GM18519 (cell line): ENCODE measurements at regions not wholly inside any gene's neighbourhood (a gene's known extent, or its start where the extent isn't known, plus 50 kb on each side); places are given as distances from the start of the nearest gene placed in this dataset.
"Not testable (repeated sequence)": the region's sequence is repeated elsewhere in the genome, so short reads cannot be mapped to it uniquely, and the experiment has no call there.

ENCODE experiments used
- ATAC-seq: cut with Tn5 transposase; IDR thresholded peaks from one replicate; pipeline ENCODE4 v1.9.1; 2021; ENCODE audit warnings: mild to moderate bottlenecking, moderate library complexity; ENCODE audit not compliant: unreplicated experiment, low FRiP score

DNA sequence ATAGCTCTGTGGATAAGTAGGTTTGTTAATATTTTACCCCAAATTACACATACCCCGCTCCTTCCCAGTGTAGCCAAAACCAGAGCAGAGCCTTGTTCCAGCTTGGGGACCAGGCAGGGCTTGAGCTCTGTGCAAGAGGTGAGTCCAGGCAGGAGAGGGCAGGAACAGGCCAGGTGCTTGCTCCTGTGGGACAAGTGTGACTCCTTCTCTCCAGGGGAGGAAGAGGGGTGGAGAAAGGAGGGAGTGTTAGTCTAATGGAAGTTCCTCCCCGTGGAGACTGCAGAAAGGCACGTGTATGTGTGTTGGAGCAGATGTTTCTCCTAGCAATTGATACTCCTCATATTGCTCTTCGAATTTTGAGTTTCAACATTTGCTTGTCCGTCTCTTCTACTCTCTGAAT, 201.0 kb downstream of the FGF9 start:
- ATAC-seq = no peak

DNA sequence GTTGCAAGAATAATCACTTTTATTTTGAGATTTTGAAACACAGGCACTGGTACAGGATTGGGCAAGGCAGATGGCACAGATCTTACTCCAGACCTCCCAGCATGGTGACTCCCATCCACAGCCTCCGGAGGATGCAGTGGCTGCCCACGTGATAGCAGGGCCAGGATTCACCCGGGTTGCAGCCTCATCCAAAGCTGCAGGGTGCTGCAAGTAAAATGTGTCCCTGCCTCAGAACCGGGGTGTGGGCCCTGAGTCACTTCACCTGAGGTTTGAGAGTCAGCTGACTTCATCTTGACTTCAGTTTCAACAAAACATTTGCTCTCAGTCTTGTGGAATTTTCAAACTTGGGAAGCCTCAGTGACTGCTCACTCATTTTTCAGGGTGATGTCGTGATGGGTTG, 201.9 kb downstream of the FGF9 start:
- no peak for ATAC-seq

- no peak for ATAC-seq
These were observed 204.2 kb downstream of the FGF9 start for GRCh38 chr13:21875116-21875515.

- no peak for ATAC-seq
These were observed 208.5 kb downstream of the FGF9 start for GRCh38 chr13:21879263-21879914.

- no peak for ATAC-seq
These were observed 211.9 kb downstream of the FGF9 start for GRCh38 chr13:21882766-21883165.

- ATAC-seq = no peak
These were observed 212.8 kb downstream of the FGF9 start for GRCh38 chr13:21883713-21884112.

DNA sequence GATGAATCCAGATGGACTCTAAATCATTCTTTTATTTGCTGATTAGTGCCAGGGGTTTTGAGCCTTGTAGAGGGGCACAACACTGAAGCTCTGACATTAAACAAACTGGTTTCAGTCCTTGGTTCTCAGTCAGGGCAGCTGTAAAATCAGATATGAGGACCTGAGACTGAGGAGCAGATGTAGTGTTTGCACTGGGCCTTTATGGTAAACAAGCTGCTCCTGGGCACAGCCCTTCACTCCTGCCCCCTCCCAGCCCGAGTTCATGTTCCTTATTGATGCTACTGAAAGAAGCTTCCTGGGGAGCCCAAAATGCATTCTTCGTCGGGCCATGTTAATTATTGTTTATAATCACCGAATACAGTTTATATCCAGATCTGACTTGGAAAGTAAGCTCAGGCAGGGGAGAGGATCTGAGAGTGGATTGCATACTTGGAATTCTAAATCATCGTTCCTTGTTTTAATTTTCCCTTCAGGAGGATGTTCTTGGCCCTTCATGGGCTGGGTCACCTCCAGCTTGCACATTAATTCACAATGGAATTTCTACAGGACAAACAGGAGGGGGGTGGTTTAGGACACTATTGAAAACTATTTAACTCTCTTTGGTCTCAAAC, 213.5 kb downstream of the FGF9 start:
- no peak for ATAC-seq

DNA sequence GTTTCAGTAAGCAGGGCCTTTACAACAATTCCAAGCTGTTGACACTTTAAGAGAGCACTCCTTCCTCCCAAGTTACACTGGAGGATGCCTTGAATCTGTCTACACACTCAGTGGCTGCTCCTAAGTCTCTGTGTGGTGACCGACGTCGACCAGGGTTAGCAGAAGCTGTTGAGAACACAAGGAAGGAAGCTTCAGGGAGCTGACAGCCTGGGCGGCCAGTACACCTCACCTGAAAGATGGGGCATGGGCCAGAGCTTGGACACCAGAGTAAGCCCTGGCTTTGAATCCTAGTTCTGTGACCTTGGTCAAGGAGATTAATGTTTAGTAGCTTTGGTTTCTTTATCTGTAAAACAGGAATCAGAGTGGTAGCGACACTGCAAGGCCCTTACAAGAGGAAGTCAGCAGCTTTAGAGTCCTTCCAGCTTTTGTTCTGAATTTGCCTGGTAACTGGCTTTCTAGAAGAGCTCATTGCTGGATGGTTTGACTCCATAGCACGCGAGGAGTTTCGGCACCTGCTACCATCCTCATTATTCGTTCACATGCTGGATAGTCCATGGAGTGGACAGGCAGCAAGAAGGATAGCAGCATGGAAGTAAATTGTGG, 214.2 kb downstream of the FGF9 start:
- ATAC-seq = no peak

- no peak for ATAC-seq
These were observed 214.9 kb downstream of the FGF9 start for GRCh38 chr13:21885714-21886224.

- ATAC-seq = no peak
These were observed 218.8 kb downstream of the FGF9 start for GRCh38 chr13:21889651-21890050.

- not testable (repeated sequence) for ATAC-seq
These were observed 219.3 kb downstream of the FGF9 start for GRCh38 chr13:21890220-21890619.

GRCh38 chr13:21894091-21894490, 223.2 kb downstream of the FGF9 start:
- no peak for ATAC-seq

DNA sequence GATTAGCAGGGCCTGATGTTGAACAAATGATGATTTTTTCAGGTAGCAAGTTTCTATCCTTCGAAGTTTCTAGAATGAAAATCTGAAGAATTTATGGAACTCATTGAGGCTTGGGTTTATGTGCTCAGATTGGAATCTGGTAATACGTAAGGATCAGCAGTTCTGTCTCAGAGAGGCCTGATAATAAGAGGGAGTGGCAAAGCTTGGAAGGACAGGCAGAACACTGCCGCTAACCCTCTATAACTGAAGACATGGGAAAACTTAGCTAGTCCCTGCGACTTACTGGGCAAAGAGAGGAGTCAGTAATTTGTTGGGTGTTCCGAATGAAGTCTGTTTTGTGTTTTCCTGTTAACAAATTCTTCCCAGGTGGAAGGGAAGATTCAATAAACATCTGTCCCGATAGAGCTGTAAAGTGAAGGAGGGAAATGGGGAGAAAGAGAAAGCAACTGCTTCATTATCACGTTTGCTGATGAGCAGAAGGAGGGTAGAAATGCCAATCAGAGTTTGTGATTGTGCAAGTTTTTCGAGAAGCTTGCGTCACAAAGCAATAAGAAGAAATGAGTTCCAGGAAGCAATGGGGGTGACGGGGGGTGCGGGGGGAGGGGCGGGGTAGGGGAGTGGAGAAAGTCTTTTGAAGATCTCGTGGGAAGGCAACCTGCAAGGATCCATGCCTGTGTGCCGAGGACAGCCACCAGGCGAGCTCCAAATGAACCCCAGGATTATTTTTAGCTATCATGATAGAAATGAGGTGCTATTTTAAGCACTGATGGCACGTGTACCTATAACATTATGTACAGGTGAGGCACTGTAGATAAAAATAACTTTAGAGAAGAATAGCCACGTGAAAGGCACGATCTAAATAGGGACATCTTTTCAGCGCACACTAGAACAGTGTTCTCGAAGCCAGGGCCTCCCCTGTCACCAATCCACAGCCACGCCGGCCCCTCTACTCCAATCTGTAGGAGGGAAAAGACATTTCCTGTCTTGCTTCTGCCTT, 224.1 kb downstream of the FGF9 start:
- no peak for ATAC-seq

DNA sequence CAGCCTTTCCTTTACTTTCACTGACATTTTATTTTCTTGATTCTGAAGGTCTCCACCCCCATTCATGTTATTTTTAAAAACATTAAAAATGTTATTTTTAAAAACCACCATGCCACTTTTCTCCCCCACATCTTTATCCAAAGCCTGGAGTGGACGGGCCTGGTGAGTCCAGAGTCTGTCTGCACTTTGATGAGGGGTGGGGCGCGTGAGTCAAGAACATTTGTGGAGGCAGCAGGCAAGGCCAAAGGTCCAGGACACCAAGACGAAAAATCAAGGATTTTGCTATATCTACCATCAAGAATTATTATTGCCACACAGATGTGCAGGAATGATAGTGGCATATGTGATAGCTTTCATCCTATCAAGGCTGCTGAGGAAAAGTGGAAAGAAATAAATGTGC, 224.9 kb downstream of the FGF9 start:
- ATAC-seq = no peak

DNA sequence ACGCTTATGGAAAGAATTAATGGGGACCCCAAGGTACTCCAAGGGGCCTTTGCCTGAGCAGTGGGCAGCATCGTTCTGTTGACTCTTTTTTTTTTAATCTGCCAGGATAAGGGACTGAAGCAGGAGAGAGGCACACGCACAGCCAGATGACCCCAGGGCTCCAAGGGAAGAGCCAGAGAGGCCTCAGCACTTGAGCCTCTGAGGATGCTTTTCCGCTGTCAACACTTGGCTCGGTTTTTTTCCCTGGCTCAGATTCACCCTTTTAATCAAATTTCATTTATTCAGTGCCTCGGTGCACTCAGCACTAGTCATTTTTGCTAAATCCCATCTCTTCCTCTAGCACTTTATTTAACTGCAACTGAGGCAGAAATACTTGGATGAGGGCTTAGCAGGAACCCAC, 226.3 kb downstream of the FGF9 start:
- ATAC-seq = no peak

GRCh38 chr13:21898459-21898858, 227.6 kb downstream of the FGF9 start:
- ATAC-seq = no peak

DNA sequence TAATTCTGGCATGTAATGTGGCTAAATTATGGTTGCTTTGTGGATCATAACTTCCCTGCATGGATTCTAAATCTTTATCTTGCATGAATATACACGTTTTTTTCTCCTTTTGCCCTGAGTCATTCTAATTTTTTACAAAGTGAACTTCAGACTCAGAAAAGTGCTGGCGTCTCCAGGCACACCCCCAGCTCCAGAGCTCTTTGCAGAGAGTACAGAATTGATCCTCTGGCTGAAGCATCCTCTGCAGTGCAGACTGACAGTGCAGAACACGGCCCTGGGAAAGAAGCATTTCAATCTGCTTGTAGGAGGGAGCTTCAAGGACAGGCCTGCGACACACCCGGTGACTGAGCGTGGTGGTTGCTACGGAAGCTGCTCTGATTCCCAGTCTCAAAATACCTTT, 228.1 kb downstream of the FGF9 start:
- no peak for ATAC-seq

GRCh38 chr13:21901336-21901735, 230.5 kb downstream of the FGF9 start:
- no peak for ATAC-seq

DNA sequence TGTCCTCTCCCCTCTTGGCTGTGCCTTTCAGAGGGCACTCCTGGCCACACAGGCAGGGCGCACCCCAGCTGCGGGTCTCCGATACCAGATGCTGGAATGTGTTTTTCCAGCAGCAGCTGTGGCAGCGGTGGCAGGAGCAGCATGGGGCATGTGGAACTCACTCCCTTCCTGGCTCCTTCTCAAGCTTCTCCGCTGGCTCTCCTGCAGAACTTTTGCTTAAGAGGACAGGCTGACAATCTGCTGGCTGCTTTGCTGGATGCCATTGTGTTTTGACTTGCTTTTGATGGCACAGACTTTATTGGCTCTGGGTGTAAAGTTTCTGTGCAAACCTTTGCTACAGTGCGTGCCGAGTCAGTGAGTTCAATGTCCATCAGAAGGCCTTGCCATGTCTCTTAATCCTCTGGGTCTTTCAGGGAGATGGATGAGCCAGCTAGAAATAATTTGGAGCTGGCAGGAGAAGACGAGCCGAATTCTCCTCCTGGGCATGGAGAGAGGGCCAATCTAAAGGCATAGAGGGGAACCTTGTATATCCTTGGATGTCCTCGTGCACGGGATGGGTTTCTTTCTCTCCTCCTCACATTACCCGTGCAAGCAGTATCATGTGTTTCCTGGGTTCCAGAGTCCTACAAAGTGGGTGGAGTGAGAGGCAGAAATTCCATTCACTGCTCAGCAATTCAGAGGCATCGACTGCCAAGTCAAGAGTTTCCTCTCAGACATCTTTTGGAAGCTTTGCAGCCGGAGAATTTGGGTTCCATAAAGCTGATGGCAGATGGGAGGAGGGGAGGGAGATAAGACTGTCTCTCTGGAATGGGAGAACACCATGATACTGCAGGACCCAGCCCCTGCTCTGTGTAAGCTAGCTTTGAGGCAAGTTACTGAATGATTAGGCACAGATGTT, 231.2 kb downstream of the FGF9 start:
- ATAC-seq = no peak

- ATAC-seq = no peak
These were observed 231.8 kb downstream of the FGF9 start for GRCh38 chr13:21902709-21903098.
